HFF-Myc (cell line): ENCODE measurements at regions not wholly inside any gene's neighbourhood (a gene's known extent, or its start where the extent isn't known, plus 50 kb on each side); places are given as distances from the start of the nearest gene placed in this dataset.

ENCODE experiments used
- DNase-seq: peaks from one replicate; pipeline ENCODE4 v3.0.0-alpha.2; 2011; ENCODE audit warnings: low read depth; ENCODE audit errors: extremely low read depth
- H3K4me3 ChIP-seq: replicated peaks from 2 replicates; pipeline ENCODE4 v1.5.1; 2011; ENCODE audit warnings: low read depth, mild to moderate bottlenecking, control low read depth, low read length
- TF ChIP-seq, protein P1 (sequence below): IDR thresholded peaks from 2 replicates; pipeline ENCODE4 v1.5.1; 2012; ENCODE audit warnings: mild to moderate bottlenecking, low read depth, low read length, control low read depth; ENCODE audit errors: missing control alignments

DNA sequence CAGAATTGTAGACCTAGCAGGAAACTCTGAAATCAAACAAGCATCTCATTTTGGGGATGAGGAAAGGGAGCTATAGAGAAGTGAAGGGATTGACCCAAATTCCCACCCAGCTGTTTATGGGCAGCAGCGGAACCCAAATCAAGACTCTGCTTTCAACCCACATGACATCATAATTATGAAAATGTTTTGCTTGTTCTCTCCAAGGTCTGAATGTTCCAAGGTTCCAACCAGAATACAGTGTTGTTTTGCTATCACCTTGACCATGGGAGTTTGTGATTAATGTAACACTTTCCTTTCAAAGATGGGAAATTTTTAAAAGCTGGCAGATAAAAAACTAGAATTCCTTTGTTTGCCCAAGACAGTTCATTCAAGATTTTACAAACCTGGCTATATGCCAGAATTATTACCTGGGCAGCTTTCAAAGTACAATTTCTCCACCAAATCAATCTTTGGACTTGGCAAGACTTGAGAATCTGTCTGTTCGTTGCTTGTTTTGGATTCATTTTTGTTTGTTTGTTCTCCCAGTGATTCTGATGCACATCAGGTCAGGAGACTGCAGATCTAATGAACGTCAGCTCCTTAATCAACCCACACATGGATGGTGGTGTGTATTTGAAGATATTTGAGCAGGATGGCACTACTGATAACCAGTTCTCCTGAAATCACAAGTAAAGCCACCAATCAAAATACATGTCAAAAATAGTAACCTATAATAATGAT lies 322.7 kb downstream of the FOXO1 start:
- DNase-seq: no peak
- no peak overlapping the region for H3K4me3 ChIP-seq
- TF ChIP-seq, protein P1, sequence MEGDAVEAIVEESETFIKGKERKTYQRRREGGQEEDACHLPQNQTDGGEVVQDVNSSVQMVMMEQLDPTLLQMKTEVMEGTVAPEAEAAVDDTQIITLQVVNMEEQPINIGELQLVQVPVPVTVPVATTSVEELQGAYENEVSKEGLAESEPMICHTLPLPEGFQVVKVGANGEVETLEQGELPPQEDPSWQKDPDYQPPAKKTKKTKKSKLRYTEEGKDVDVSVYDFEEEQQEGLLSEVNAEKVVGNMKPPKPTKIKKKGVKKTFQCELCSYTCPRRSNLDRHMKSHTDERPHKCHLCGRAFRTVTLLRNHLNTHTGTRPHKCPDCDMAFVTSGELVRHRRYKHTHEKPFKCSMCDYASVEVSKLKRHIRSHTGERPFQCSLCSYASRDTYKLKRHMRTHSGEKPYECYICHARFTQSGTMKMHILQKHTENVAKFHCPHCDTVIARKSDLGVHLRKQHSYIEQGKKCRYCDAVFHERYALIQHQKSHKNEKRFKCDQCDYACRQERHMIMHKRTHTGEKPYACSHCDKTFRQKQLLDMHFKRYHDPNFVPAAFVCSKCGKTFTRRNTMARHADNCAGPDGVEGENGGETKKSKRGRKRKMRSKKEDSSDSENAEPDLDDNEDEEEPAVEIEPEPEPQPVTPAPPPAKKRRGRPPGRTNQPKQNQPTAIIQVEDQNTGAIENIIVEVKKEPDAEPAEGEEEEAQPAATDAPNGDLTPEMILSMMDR: no peak

DNA sequence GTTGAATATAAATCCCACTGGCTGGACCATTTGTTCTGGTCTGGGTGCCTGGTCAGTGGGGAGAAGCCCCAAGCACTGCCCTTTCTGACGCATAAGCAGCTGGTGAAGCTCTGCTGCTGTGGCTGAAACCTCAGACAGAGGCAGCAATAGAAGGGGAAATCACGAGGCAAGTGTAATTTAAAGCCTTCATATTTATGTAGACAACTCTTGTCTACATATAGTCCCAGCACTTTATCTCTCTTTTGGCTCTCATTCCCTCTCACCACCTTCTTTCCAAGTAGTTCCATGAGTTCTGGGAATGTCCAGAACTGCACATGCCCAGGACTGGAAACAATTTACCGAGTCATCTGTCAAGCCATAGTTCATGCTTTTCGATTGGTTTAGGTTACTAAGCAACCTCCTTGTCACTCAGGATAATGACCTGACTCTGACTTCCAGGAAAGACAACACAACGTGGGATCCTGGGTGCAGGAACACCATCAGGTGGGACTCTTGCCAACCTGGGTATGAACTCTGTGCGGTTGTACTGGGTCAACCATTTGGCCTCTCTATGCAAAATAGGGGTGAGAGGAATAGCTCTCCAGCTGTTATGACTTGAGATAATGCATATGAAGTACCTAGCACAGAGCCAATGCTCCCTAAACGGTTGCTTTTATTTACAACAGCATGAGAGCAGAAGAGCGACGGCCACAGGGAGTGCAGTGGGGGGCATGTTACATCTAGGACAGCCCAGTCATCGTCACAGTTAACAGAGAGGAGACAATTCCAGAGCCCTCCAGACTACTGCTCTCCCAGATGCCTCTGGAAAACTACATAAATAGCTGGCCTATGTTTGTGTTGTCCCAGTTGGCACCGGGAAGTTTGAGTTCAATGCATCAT lies 321.9 kb downstream of the FOXO1 start:
- no peak for DNase-seq
- TF ChIP-seq, protein P1: no peak
- no peak overlapping the region for H3K4me3 ChIP-seq

DNA sequence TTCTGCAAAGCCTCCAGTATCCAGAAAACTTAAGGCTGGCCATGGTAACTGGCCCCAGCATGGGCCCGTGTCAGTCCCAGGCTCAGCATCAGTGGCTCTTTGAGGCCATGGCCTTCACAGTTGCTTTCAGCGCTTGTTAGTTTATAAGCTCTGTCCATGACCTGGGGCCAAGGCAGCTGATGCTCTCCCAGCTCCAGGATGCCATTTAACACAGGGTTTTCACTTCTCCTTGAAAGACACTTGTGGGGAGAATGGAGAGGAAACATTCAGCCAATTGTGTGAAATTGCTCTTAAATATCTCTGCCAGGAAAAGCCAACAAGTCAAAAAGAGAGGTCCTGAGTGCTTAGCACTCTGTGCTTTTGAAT lies 321.3 kb downstream of the FOXO1 start:
- DNase-seq: no peak
- TF ChIP-seq, protein P1: no peak
- H3K4me3 ChIP-seq: no peak overlapping the region

DNA sequence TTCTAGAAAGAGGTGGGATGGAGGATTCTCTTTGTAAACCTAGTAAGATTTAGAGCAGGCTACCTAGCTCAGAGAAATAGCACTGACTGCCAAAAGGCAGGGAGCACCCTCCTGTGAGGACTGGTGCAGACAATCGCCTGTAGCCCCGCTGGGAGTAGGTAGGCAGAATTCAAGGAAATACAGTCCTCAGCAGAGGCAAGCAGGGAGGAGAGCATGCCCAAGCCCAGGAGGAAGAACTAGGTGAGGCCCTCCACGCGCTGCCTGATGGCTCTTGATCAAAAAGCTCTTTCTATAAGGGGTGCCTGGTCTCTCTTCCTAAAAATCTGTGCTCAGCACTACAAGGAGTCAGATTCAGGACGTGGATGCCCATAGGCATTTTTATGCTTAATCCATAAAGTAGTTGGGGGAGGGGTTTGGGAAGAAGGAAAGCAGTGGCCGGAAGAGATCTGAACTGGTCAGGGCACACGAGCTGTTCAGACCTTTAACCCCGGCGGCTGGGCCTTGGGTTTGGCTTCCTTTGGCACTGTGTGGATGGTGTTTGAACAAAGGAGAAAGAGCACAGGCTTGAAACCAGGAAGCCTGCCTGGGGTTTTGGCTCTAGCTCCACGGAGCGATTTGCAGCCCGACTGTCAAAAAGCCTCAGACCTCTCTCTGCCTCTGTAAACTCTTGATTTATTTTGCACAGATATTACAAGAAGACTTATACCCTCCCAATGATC lies 320.6 kb downstream of the FOXO1 start:
- no peak overlapping the region for H3K4me3 ChIP-seq
- no peak for DNase-seq
- TF ChIP-seq, protein P1: no peak

DNA sequence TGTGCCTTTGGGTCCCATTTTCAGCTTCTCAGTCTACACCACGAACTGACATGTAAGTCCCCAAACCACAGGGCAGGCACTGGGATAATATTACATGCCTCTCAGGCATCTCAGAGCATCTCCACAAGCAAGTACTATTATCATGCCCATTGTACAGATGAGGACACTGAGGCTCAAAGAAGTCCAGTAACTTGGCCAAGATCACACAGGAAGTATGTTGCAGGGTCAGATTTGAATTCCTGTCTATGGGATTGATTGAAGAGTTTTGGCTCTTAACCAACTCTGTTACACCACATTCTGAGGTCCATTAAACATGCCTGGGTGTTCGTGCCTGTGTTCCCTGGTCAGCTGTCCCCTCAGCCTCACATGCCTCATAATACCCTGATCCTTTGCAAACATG lies 319.8 kb downstream of the FOXO1 start:
- no peak for DNase-seq
- no peak overlapping the region for H3K4me3 ChIP-seq
- TF ChIP-seq, protein P1: no peak

DNA sequence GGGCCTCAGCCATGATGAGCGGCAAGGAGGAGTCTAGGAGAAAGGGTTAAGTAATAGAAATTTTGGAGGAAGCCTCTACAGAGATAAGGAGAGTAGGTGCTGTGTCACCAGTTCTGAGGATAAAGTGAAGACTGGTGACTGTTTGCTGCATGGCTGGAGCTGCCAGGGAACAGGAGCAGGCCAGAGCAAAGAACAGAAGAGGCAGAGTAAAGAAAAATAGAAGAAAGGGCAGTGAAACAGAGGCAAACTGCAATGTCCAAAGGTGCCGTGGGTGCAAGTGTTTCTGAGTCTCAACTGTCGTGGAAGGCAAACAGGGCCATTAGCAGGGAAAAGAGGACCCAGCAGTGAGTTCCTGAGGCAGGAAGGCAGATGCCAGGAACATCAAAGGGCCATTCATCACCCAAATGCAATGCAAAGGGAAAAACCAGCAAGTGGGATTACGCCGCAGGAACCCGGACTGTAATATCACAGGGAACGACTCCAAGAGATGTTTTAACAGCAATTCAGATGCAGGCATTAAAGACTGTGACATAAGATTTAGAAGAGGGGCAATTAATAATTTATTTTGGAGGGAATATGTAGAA lies 318.3 kb downstream of the FOXO1 start:
- DNase-seq: no peak
- TF ChIP-seq, protein P1: no peak
- H3K4me3 ChIP-seq: no peak overlapping the region
